Sigmoid colon (tissue), 6 donors: ENCODE measurements at regions not wholly inside any gene's neighbourhood (a gene's known extent, or its start where the extent isn't known, plus 50 kb on each side); places are given as distances from the start of the nearest gene placed in this dataset.

Source experiments
- DNase-seq: peaks from one replicate; pipeline ENCODE4 v3.0.0-alpha.2; 2019
- H3K27ac ChIP-seq, 4 donors: fragments of 200-600 bp; sonication (generic); one replicate each; pipeline ENCODE4 v1.5.1; 2016 to 2019; ENCODE audit warnings: mild to moderate bottlenecking in 1 of 4
- H3K27me3 ChIP-seq, 3 donors: fragments of 200-600 bp; sonication (generic); one replicate each; pipeline ENCODE4 v1.5.1; 2019; ENCODE audit warnings: mild to moderate bottlenecking in 1 of 3
- H3K36me3 ChIP-seq, 4 donors: fragments of 200-600 bp; sonication (generic); one replicate each; pipeline ENCODE4 v1.5.1; 2016 to 2019
- H3K4me1 ChIP-seq, 4 donors: fragments of 200-600 bp; sonication (generic); one replicate each; pipeline ENCODE4 v1.5.1; 2017 to 2019
- H3K4me3 ChIP-seq, 4 donors: fragments of 200-600 bp; sonication (generic); one replicate each; pipeline ENCODE4 v1.5.1; 2017 to 2019; ENCODE audit warnings: mild to moderate bottlenecking in 2 of 4, moderate library complexity in 1 of 4
- H3K9me3 ChIP-seq, 4 donors: fragments of 200-600 bp in 3 of 4; sonication (generic) in 3 of 4; one replicate each; pipeline versions ENCODE4 v1.5.1 to v1.6.1; 2013 to 2019
- CTCF ChIP-seq, 4 experiments: fragments of 450-650 bp in 3 of 4; fragments of 200-600 bp in 1 of 4; IDR thresholded peaks; one replicate each; pipeline ENCODE4 v1.5.1; 2016 to 2019; ENCODE audit warnings: antibody characterized with exemption in 4 of 4, mild to moderate bottlenecking in 3 of 4, moderate library complexity in 2 of 4
- EP300 ChIP-seq, 4 donors: sonication (generic); formaldehyde crosslinking; IDR thresholded peaks; one replicate each; pipeline ENCODE4 v1.6.1; 2017; ENCODE audit warnings: antibody characterized with exemption in 4 of 4
- POLR2A ChIP-seq, 2 donors: fragments of 450-650 bp; IDR thresholded peaks; one replicate each; pipeline ENCODE4 v1.6.1; 2016; ENCODE audit warnings: antibody characterized with exemption in 2 of 2, mild to moderate bottlenecking in 2 of 2, moderate library complexity in 2 of 2
- POLR2AphosphoS5 ChIP-seq, 4 donors: sonication (generic); formaldehyde crosslinking; IDR thresholded peaks; one replicate each; pipeline ENCODE4 v1.6.1; 2017; ENCODE audit warnings: antibody characterized with exemption in 4 of 4
- WGBS, 2 donors: extraction: QIAGEN DNeasy Blood & Tissue Kit; methylation state at CpG; one replicate each; pipeline ENCODE4 v1.1.7; 2013; 5-methylcytosine and 5-hydroxymethylcytosine counted together
- intact Hi-C: fragments of 100-400 bp; cut with DNase I; formaldehyde crosslinking; loops from one replicate; pipeline ENCODE4 v1.15.1; 2023
- donor health status: healthy with polysubstance abuse.
- donor health status: healthy.

GRCh38 chr2:42858140-42859005 is 66.0 kb upstream of the HAAO start:
- no peak overlapping the region for H3K4me3 ChIP-seq
- peak; percentile 57 for DNase-seq
- H3K27ac ChIP-seq: no peak overlapping the region
- TF ChIP-seq POLR2AphosphoS5 (IDR thresholded peaks at IDR 0.05) (no peak), CTCF (IDR thresholded peaks at IDR 0.05) (no peak), POLR2A (IDR thresholded peaks at IDR 0.05) (no peak), EP300 (IDR thresholded peaks at IDR 0.05) (no peak)
- no peaks in the 10 kb centered on the region for H3K36me3 ChIP-seq
- intact Hi-C loops: no loop called here
- peaks cover 0 to 14% (median 12%) of the 10 kb centered on the region in 4 donors for H3K4me1 ChIP-seq
- WGBS, 2 donors: 53 to 70% methylated on average over 4 of the region's 4 CpGs
- no peaks in the 10 kb centered on the region for H3K9me3 ChIP-seq
- no peaks in the 10 kb centered on the region for H3K27me3 ChIP-seq

- no peaks in the 10 kb centered on the region for H3K9me3 ChIP-seq
- no peak overlapping the region for H3K4me3 ChIP-seq
- H3K4me1 ChIP-seq: peaks cover 0 to 14% (median 13%) of the 10 kb centered on the region in 4 donors
- peak; percentile 59 for DNase-seq
- intact Hi-C loops: no loop called here
- no peak overlapping the region for H3K27ac ChIP-seq
- no peaks in the 10 kb centered on the region for H3K36me3 ChIP-seq
- TF ChIP-seq CTCF (IDR thresholded peaks at IDR 0.05) (no peak), EP300 (IDR thresholded peaks at IDR 0.05) (no peak), POLR2A (IDR thresholded peaks at IDR 0.05) (no peak), POLR2AphosphoS5 (IDR thresholded peaks at IDR 0.05) (no peak)
- 77 to 90% methylated on average over 23 of the region's 23 CpGs for WGBS, 2 donors
- H3K27me3 ChIP-seq: no peaks in the 10 kb centered on the region
These were observed 64.7 kb upstream of the HAAO start for GRCh38 chr2:42856891-42857632.

- intact Hi-C loops: no loop called here
- Histone ChIP-seq H3K27me3 (no peaks in the 10 kb centered on the region), H3K4me3 (no peak overlapping the region), H3K9me3 (no peaks in the 10 kb centered on the region), H3K27ac (no peak overlapping the region), H3K36me3 (no peaks in the 10 kb centered on the region), H3K4me1 (peaks cover 0 to 14% (median 13%) of the 10 kb centered on the region in 4 donors)
- TF ChIP-seq POLR2A (IDR thresholded peaks at IDR 0.05) (no peak), POLR2AphosphoS5 (IDR thresholded peaks at IDR 0.05) (no peak), EP300 (IDR thresholded peaks at IDR 0.05) (no peak), CTCF (IDR thresholded peaks at IDR 0.05) (no peak)
- DNase-seq: peak; percentile 48
- 84 to 85% methylated on average over 16 of the region's 16 CpGs for WGBS, 2 donors
These were observed 63.9 kb upstream of the HAAO start for GRCh38 chr2:42856106-42856860.

GRCh38 chr2:42855221-42855970 is 63.0 kb upstream of the HAAO start:
- no peaks in the 10 kb centered on the region for H3K27me3 ChIP-seq
- peaks cover 0 to 14% (median 13%) of the 10 kb centered on the region in 4 donors for H3K4me1 ChIP-seq
- H3K4me3 ChIP-seq: no peak overlapping the region
- TF ChIP-seq POLR2A (IDR thresholded peaks at IDR 0.05): no peak
- no peak for TF ChIP-seq EP300 (IDR thresholded peaks at IDR 0.05)
- TF ChIP-seq POLR2AphosphoS5 (IDR thresholded peaks at IDR 0.05): no peak
- TF ChIP-seq CTCF (IDR thresholded peaks at IDR 0.05): no peak
- no peaks in the 10 kb centered on the region for H3K9me3 ChIP-seq
- H3K36me3 ChIP-seq: no peaks in the 10 kb centered on the region
- WGBS, 2 donors: 78 to 81% methylated on average over 11 of the region's 11 CpGs
- peak overlapping the region in 2 of 4 donors; percentile 30 to 75 for H3K27ac ChIP-seq
- intact Hi-C loops: no loop called here
- DNase-seq: peak; percentile 54
